ENCODE measurements at regions not wholly inside any gene's neighbourhood (a gene's known extent, or its start where the extent isn't known, plus 50 kb on each side); places are given as distances from the start of the nearest gene placed in this dataset.

DNA sequence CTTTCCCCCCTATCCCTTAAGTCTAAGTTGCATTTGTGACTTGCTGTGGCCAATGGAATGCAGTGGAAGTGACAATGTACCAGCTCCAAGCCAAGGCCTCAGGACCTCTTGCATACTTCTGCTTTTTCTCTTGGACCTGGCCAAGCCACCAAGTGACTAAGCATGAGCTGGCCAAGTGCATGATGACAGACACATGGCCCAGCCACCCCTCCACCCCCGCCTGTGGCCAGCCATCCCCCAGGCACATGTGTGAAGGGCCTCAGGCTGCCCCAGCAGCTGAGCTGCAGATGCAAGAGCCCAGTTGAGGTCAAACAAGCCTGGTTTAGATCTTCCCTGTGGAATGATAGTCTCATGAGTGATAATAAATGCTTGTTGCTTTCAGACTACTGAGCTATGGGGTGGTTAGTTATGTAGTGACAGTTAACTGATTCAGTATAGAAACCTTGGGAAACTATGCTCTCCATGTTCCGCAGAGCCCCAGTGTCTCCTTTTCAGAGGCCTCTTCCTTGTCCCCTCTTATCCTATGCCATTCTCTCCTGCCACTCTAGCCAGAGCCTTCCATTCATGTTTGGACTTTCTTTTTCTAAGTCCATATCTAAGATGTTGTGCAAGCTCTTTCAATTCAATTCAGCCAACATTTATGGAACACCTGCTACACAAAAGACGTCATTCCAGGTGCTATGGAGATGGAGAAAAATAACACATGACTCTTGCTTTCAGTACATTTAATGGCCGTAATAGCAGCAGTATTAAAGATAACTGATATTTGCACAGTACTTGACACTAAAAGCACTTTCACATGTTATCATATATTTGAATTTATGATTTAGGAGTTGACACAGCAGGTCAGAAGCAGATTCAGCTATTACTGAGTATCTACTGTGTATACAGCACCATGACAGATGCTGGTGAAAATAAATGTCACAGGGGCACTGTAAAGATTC, 55.5 kb upstream of the LOXL4 start (continued):
- TF ChIP-seq MYNN (IDR thresholded peaks at IDR 0.05) = peak; percentile 86; the same call in 1 of the 2 replicates
- no peak for TF ChIP-seq MYNN (CRISPR knock-in tag; IDR thresholded peaks at IDR 0.05)
- no peak for TF ChIP-seq ZNF175 (CRISPR knock-in tag; IDR thresholded peaks at IDR 0.05; ENCODE audit: low read depth)
- no peak for TF ChIP-seq SMC3 (conservative IDR thresholded peaks at IDR 0.05; ENCODE audit: insufficient read depth, low read depth, low read length)
- TF ChIP-seq, protein P1, sequence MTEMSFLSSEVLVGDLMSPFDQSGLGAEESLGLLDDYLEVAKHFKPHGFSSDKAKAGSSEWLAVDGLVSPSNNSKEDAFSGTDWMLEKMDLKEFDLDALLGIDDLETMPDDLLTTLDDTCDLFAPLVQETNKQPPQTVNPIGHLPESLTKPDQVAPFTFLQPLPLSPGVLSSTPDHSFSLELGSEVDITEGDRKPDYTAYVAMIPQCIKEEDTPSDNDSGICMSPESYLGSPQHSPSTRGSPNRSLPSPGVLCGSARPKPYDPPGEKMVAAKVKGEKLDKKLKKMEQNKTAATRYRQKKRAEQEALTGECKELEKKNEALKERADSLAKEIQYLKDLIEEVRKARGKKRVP (CRISPR knock-in tag; IDR thresholded peaks at IDR 0.05) = peak; percentile 70; the same call in 1 of the 2 replicates
- peak; percentile 35; the same call in 1 of the 2 replicates for TF ChIP-seq NFIC (IDR thresholded peaks at IDR 0.05)
- peak; percentile 79 for TF ChIP-seq CBFA2T3 (IDR thresholded peaks at IDR 0.05)
- TF ChIP-seq ZNF696 (CRISPR knock-in tag; conservative IDR thresholded peaks at IDR 0.05) = no peak
- TF ChIP-seq ZNF589 (CRISPR knock-in tag; IDR thresholded peaks at IDR 0.05; ENCODE audit: low read depth) = 0 out of 2 replicates have a peak, but pooled peaks have one; percentile 25
- no peak for TF ChIP-seq ZNF778 (CRISPR knock-in tag; IDR thresholded peaks at IDR 0.05)
- TF ChIP-seq, protein P2, sequence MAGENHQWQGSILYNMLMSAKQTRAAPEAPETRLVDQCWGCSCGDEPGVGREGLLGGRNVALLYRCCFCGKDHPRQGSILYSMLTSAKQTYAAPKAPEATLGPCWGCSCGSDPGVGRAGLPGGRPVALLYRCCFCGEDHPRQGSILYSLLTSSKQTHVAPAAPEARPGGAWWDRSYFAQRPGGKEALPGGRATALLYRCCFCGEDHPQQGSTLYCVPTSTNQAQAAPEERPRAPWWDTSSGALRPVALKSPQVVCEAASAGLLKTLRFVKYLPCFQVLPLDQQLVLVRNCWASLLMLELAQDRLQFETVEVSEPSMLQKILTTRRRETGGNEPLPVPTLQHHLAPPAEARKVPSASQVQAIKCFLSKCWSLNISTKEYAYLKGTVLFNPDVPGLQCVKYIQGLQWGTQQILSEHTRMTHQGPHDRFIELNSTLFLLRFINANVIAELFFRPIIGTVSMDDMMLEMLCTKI (IDR thresholded peaks at IDR 0.05; ENCODE audit: partially characterized antibody) = no peak
- TF ChIP-seq, protein P3, sequence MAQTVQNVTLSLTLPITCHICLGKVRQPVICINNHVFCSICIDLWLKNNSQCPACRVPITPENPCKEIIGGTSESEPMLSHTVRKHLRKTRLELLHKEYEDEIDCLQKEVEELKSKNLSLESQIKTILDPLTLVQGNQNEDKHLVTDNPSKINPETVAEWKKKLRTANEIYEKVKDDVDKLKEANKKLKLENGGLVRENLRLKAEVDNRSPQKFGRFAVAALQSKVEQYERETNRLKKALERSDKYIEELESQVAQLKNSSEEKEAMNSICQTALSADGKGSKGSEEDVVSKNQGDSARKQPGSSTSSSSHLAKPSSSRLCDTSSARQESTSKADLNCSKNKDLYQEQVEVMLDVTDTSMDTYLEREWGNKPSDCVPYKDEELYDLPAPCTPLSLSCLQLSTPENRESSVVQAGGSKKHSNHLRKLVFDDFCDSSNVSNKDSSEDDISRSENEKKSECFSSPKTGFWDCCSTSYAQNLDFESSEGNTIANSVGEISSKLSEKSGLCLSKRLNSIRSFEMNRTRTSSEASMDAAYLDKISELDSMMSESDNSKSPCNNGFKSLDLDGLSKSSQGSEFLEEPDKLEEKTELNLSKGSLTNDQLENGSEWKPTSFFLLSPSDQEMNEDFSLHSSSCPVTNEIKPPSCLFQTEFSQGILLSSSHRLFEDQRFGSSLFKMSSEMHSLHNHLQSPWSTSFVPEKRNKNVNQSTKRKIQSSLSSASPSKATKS (CRISPR knock-in tag; IDR thresholded peaks at IDR 0.05) = no peak
- peak; percentile 92 for TF ChIP-seq SMARCA4 (IDR thresholded peaks at IDR 0.05)
- TF ChIP-seq, protein P4, sequence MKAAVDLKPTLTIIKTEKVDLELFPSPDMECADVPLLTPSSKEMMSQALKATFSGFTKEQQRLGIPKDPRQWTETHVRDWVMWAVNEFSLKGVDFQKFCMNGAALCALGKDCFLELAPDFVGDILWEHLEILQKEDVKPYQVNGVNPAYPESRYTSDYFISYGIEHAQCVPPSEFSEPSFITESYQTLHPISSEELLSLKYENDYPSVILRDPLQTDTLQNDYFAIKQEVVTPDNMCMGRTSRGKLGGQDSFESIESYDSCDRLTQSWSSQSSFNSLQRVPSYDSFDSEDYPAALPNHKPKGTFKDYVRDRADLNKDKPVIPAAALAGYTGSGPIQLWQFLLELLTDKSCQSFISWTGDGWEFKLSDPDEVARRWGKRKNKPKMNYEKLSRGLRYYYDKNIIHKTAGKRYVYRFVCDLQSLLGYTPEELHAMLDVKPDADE (conservative IDR thresholded peaks at IDR 0.05; ENCODE audit: control insufficient read depth, low read depth, low read length) = 0 out of 2 replicates have a peak, but pooled peaks have one; percentile 31
- TF ChIP-seq, protein P5, sequence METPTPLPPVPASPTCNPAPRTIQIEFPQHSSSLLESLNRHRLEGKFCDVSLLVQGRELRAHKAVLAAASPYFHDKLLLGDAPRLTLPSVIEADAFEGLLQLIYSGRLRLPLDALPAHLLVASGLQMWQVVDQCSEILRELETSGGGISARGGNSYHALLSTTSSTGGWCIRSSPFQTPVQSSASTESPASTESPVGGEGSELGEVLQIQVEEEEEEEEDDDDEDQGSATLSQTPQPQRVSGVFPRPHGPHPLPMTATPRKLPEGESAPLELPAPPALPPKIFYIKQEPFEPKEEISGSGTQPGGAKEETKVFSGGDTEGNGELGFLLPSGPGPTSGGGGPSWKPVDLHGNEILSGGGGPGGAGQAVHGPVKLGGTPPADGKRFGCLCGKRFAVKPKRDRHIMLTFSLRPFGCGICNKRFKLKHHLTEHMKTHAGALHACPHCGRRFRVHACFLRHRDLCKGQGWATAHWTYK (CRISPR knock-in tag; IDR thresholded peaks at IDR 0.05) = 0 out of 2 replicates have a peak, but pooled peaks have one; percentile 40
- TF ChIP-seq PPARD (CRISPR knock-in tag; IDR thresholded peaks at IDR 0.05) = no peak
- no peak for TF ChIP-seq MECOM (CRISPR knock-in tag; IDR thresholded peaks at IDR 0.05)
- TF ChIP-seq SMARCE1 (IDR thresholded peaks at IDR 0.05) = peak; percentile 94
- no peak for TF ChIP-seq DMBX1 (CRISPR knock-in tag; IDR thresholded peaks at IDR 0.05; ENCODE audit: borderline replicate concordance)
- peak; percentile 88 for TF ChIP-seq JUN (IDR thresholded peaks at IDR 0.05; ENCODE audit: borderline replicate concordance, low read depth, low read length)
- TF ChIP-seq JUN (CRISPR knock-in tag; IDR thresholded peaks at IDR 0.05; ENCODE audit: borderline replicate concordance) = 0 out of 2 replicates have a peak, but pooled peaks have one; percentile 63
- TF ChIP-seq PTBP1 (IDR thresholded peaks at IDR 0.05; ENCODE audit: low read depth, low read length) = no peak
